GM19324 (cell line): ENCODE measurements at regions not wholly inside any gene's neighbourhood (a gene's known extent, or its start where the extent isn't known, plus 50 kb on each side); places are given as distances from the start of the nearest gene placed in this dataset.

Source experiments
- ATAC-seq: cut with Tn5 transposase; IDR thresholded peaks from one replicate; pipeline ENCODE4 v1.9.1; 2021; ENCODE audit warnings: mild to moderate bottlenecking, moderate library complexity; ENCODE audit not compliant: unreplicated experiment, low FRiP score

GRCh38 chr13:73972545-73972944 lies 161.7 kb downstream of the KLF12 start:
- ATAC-seq, result no peak

GRCh38 chr13:73971481-73971880 lies 162.7 kb downstream of the KLF12 start:
- no peak for ATAC-seq

GRCh38 chr13:73970421-73971055 lies 163.7 kb downstream of the KLF12 start:
- no peak for ATAC-seq

DNA sequence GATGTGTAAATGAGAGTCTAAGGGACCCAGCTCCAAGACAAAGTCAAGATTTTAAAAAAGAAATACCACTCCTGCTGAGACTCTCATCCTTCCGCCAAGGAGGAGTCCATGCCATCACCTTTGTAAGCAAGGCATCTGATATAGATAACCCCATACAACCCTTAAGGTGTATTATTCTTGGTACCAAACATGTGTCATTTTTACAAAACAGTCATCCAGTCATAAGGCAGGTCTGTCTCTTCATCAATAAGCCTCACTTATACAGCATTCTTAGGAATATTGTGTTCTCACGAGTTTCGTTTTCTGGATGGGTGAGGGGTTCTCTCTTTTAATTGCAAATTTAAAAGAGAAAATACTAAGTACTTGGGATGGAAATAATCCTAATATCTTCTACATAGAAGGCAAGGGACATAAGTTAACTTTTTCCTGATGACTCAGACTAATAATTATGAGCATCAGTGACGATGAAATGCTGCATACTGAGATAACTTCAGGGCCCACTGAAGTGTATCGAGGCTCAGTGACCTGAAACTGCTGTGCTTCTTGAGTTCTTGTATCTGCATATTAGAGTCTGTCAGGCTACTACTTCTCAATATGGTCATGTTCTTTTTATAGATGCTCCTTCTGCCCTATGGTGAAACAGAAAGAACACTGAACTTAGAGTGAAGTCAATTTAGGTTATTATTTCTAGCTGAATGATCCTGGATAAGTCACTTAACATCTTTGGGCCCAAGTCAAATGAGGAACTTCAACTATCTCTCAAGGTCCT lies 166.6 kb downstream of the KLF12 start:
- peak; percentile 99 for ATAC-seq

- ATAC-seq, result no peak
Measured at GRCh38 chr13:73966331-73966730, 167.9 kb downstream of the KLF12 start.

- no peak for ATAC-seq
Measured at GRCh38 chr13:73962284-73962683, 171.9 kb downstream of the KLF12 start.

DNA sequence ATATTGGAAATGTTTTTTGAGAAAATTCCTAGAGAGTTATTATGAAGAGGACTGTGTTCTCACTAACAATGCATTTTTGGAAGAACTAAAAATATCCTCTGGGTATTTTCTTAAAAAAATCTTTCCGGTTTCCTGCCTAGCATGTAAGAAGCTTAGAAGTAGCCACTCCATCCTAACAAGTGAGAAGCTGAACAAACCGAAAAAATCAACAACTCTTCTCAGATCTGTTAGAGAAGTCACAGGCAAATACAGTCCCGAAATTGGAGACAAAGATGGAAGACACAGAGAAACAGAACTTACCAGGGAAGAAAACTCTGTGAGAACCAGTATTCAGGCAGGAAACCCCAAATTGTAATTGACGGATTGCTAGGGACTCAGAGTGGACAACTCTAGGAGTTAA lies 173.0 kb downstream of the KLF12 start:
- ATAC-seq, result no peak

GRCh38 chr13:73960474-73960873 lies 173.7 kb downstream of the KLF12 start:
- no peak for ATAC-seq

DNA sequence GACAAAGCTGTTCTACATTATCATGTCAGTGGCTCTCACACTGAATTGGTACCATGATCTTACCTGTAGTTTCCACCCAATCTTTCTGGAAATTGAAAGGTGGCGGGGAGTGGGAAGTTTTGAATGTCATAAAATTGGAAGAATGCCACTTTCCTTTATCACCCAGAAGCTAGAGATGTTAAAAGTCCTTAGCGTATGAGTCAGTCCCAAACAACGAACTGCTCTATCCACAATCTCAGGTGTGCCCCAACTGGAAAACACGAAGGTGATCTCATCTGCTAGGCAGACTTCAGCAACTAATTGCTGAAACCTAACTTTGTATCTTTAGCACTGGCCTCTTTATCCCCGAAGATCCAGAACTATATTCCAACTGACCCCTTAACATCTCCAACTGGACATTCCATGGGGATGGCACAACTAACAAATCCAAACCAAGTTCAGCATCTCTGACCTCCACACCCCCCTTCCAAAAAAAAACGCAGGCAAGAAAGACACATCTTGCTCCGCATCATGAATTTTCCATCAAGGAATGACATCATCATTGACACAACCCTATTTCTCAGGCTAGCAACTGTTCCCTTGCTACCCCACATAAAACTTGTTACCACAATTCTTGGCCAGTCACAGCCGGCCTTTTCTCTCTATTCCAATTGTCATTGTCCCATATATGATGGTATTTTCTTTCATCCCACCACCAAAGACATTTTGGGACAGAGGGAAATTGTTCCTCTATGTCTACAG lies 175.4 kb downstream of the KLF12 start:
- ATAC-seq, result no peak

DNA sequence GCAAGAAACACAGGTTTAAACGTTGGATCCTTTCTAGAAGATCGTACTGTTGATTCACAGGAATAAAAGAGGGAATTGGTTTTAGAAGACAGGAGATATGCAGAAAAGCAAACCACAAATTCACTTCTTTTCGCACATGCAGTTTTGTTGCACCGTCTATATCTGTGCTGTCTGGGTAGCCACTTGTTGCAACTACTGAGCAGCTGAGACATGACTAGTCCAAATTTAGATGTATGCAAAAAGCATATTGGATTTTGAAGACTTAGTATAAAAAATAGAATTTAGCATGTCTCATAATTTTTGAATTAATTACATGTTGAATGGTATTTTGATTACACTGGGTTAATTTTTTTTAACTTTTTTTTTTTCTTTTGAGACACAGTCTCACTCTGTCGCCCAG lies 176.3 kb downstream of the KLF12 start:
- no peak for ATAC-seq

DNA sequence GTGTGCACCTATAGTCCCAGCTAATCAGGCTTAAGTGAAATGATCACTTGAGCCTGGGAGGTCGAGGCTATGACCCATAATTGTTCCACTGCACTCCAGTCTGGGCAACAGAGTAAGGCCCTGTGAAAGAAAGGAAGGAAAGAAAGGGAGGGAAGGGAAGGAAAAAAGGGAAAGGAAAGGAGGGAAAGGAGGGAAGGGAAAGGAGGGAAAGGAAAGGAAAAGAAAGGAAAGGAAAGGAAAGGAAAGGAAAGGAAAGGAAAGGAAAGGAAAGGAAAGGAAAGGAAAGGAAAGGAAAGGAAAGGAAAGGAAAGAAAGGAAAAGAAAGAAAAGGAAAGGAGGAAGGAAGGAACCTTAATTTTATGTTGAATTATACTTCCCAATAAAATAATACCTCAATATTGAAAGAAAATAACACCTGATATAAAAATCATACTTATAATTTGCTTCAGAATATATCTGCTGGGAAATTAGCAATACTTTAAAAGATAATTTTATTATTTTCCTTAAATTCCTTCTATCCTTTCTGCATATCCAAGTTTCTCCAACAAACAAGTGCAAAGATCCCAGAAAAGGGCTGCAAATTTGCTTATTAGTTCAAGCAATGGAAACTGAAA lies 177.3 kb downstream of the KLF12 start:
- no peak for ATAC-seq

- no peak for ATAC-seq
Measured at GRCh38 chr13:73955977-73956500, 178.2 kb downstream of the KLF12 start.

DNA sequence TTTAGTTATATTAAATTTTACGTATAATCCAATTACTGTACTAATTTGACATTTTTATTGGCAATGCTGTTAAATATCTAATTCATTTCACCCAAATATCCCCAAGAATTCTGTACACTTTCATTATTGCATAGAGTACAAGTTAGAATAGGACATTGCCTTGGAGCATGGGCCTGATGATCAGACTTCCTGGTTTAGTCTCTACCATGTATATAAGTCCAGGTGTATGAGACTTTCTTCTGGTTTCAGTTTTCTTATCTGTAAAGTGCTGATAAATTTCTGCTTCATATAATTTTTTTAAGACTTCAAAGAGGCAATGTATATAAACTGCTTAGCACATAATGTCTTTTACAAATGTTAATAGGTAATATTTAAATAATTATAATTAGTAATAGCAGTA lies 179.4 kb downstream of the KLF12 start:
- no peak for ATAC-seq

GRCh38 chr13:73952648-73953047 lies 181.6 kb downstream of the KLF12 start:
- no peak for ATAC-seq

DNA sequence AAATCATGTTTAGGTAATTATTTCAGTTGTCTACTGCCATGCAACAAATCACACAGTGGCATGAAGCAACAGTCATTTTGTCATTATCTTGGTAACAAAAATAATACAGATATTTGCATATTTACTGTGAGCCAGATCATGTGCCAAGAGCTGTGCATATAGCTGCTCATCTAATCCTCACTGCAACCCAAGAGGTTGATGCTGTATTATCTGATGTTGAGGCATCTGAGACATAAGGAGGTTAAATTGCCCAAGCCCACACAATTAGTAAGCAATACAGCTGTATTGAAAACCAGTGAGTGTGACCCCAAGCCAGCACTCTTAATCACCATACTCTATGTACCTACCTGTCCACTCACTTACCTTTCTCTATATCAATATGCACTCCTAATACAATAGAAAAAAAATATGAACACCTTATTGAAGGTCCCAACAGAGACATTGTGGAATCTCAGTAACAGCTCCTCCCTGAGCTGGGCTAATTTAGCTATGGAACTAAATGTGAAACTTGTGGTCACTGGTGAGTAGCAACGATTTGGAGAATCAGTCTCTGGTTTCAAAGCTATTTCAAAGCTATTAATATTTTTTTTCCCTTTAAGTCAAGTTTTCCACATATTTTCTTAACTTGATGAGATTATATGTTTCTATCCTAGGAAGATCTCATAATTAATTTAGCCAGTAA lies 185.2 kb downstream of the KLF12 start:
- ATAC-seq, result no peak

- no peak for ATAC-seq
Measured at GRCh38 chr13:73945871-73946270, 188.3 kb downstream of the KLF12 start.

DNA sequence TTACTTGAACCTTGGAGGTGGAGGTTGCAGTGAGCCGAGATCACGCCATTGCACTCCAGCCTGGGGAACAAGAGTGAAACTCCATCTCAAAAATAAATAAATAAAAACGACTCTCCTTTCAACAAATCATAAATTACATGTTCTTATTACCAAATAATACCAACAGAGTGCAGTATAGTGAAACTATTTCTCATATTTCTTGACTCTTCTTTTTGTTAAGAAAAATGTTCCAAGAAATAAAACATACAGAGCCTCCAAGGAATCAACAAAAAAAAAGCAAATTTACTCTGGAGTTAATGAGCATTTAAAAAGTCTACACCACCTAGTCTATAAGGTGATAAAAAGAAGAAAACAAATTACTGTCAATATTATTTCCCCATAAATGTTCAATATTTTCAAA lies 188.8 kb downstream of the KLF12 start:
- no peak for ATAC-seq

- no peak for ATAC-seq
Measured at GRCh38 chr13:73943965-73944233, 190.3 kb downstream of the KLF12 start.

- peak; percentile 59 for ATAC-seq
Measured at GRCh38 chr13:73943137-73943964, 190.9 kb downstream of the KLF12 start.

DNA sequence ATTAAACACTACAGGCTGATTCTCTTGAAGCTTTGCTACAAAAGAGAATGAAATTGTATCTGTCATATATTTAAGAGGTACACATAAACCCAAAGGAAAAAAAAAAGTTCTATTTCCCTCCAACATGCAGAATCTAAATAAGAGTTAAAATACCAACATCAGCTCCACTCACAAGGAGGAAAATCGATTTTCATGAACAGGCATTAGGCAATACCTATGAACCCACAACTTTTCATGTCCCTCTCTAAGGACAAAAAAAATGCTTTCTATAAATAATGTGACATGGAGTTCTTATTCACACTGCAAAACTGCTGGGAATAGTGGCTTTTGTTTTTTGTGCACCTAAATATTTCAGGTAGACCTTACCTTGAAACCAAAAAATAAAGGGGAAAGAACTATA lies 192.5 kb downstream of the KLF12 start:
- no peak for ATAC-seq
